ENCODE measurements at regions not wholly inside any gene's neighbourhood (a gene's known extent, or its start where the extent isn't known, plus 50 kb on each side); places are given as distances from the start of the nearest gene placed in this dataset.
"Not testable (repeated sequence)": the region's sequence is repeated elsewhere in the genome, so short reads cannot be mapped to it uniquely, and the experiment has no call there.

GRCh38 chr4:38469410-38469809 is 194.6 kb upstream of the KLF3 start:
- DNase-seq (ENCODE audit: low spot score in 2 of 2), result no peak
- no peaks in the 10 kb centered on the region for H3K36me3 Mint-ChIP-seq (ENCODE audit: insufficient read depth)
- ATAC-seq (replicated peaks; ENCODE audit: extremely low read depth, poor library complexity, severe bottlenecking), result no peak
- H3K9me3 Mint-ChIP-seq, result no peaks in the 10 kb centered on the region
- H3K4me3 Mint-ChIP-seq, result no peak overlapping the region
- no peak overlapping the region for H3K27ac Mint-ChIP-seq (ENCODE audit: low read depth)
- no peaks in the 10 kb centered on the region for H3K27me3 Mint-ChIP-seq
- H3K4me1 Mint-ChIP-seq, result peaks cover 8% of the 10 kb centered on the region

- Mint-ChIP-seq H3K27ac (ENCODE audit: low read depth) (no peak overlapping the region), H3K27me3 (no peaks in the 10 kb centered on the region), H3K4me1 (no peaks in the 10 kb centered on the region), H3K9me3 (no peaks in the 10 kb centered on the region), H3K36me3 (ENCODE audit: insufficient read depth) (no peaks in the 10 kb centered on the region), H3K4me3 (no peak overlapping the region)
- ATAC-seq (replicated peaks; ENCODE audit: extremely low read depth, poor library complexity, severe bottlenecking), result no peak
- no peak for DNase-seq (ENCODE audit: low spot score in 2 of 2)
Observed at GRCh38 chr4:38470735-38471262, 193.2 kb upstream of the KLF3 start.

GRCh38 chr4:38482696-38483095 is 181.3 kb upstream of the KLF3 start:
- ATAC-seq (replicated peaks; ENCODE audit: extremely low read depth, poor library complexity, severe bottlenecking) (peak; percentile 56), DNase-seq (ENCODE audit: low spot score in 2 of 2) (no peak)
- Mint-ChIP-seq H3K36me3 (ENCODE audit: insufficient read depth) (peaks cover 1% of the 10 kb centered on the region), H3K27ac (ENCODE audit: low read depth) (no peak overlapping the region), H3K4me1 (peaks cover 8% of the 10 kb centered on the region), H3K4me3 (no peak overlapping the region), H3K9me3 (no peaks in the 10 kb centered on the region), H3K27me3 (no peaks in the 10 kb centered on the region)

- not testable (repeated sequence) for DNase-seq (ENCODE audit: low spot score in 2 of 2); H3K27ac Mint-ChIP-seq (ENCODE audit: low read depth); H3K4me3 Mint-ChIP-seq; ATAC-seq (replicated peaks; ENCODE audit: extremely low read depth, poor library complexity, severe bottlenecking); H3K9me3 Mint-ChIP-seq; H3K36me3 Mint-ChIP-seq (ENCODE audit: insufficient read depth); H3K27me3 Mint-ChIP-seq; H3K4me1 Mint-ChIP-seq
Observed at GRCh38 chr4:38483628-38484027, 180.4 kb upstream of the KLF3 start.

- no peaks in the 10 kb centered on the region for H3K9me3 Mint-ChIP-seq
- no peaks in the 10 kb centered on the region for H3K27me3 Mint-ChIP-seq
- no peak for DNase-seq (ENCODE audit: low spot score in 2 of 2)
- H3K36me3 Mint-ChIP-seq (ENCODE audit: insufficient read depth), result peaks cover 3% of the 10 kb centered on the region
- H3K4me1 Mint-ChIP-seq, result peaks cover 34% of the 10 kb centered on the region
- peak overlapping the region; percentile 3 for H3K4me3 Mint-ChIP-seq
- no peak for ATAC-seq (replicated peaks; ENCODE audit: extremely low read depth, poor library complexity, severe bottlenecking)
- H3K27ac Mint-ChIP-seq (ENCODE audit: low read depth), result peak overlapping the region; percentile 93
Observed at GRCh38 chr4:38489011-38489861, 174.8 kb upstream of the KLF3 start.

- Mint-ChIP-seq H3K27me3 (no peaks in the 10 kb centered on the region), H3K4me1 (peaks cover 34% of the 10 kb centered on the region), H3K4me3 (peak overlapping the region; percentile 3), H3K9me3 (no peaks in the 10 kb centered on the region), H3K27ac (ENCODE audit: low read depth) (peak overlapping the region; percentile 93), H3K36me3 (ENCODE audit: insufficient read depth) (peaks cover 3% of the 10 kb centered on the region)
- ATAC-seq (replicated peaks; ENCODE audit: extremely low read depth, poor library complexity, severe bottlenecking) (no peak), DNase-seq (ENCODE audit: low spot score in 2 of 2) (no peak)
Observed at GRCh38 chr4:38489924-38490639, 173.9 kb upstream of the KLF3 start.

GRCh38 chr4:38490753-38491446 is 173.1 kb upstream of the KLF3 start:
- Mint-ChIP-seq H3K27ac (ENCODE audit: low read depth) (no peak overlapping the region), H3K4me3 (no peak overlapping the region)

GRCh38 chr4:38491854-38492478 is 172.0 kb upstream of the KLF3 start:
- no peak overlapping the region for H3K4me3 Mint-ChIP-seq
- H3K36me3 Mint-ChIP-seq (ENCODE audit: insufficient read depth), result peaks cover 3% of the 10 kb centered on the region
- H3K9me3 Mint-ChIP-seq, result no peaks in the 10 kb centered on the region
- ATAC-seq (replicated peaks; ENCODE audit: extremely low read depth, poor library complexity, severe bottlenecking) (peak; percentile 43), DNase-seq (ENCODE audit: low spot score in 2 of 2) (no peak)
- peaks cover 34% of the 10 kb centered on the region for H3K4me1 Mint-ChIP-seq
- no peak overlapping the region for H3K27ac Mint-ChIP-seq (ENCODE audit: low read depth)
- H3K27me3 Mint-ChIP-seq, result no peaks in the 10 kb centered on the region

More at GRCh38 chr4:38490753-38491446, 173.1 kb upstream of the KLF3 start:
- no peak for ATAC-seq (replicated peaks; ENCODE audit: extremely low read depth, poor library complexity, severe bottlenecking)
- DNase-seq (ENCODE audit: low spot score in 2 of 2), result no peak
- Mint-ChIP-seq H3K4me1 (peaks cover 34% of the 10 kb centered on the region), H3K36me3 (ENCODE audit: insufficient read depth) (peaks cover 3% of the 10 kb centered on the region), H3K27me3 (no peaks in the 10 kb centered on the region), H3K9me3 (no peaks in the 10 kb centered on the region)

- H3K4me1 Mint-ChIP-seq, result peaks cover 34% of the 10 kb centered on the region
- no peaks in the 10 kb centered on the region for H3K27me3 Mint-ChIP-seq
- H3K4me3 Mint-ChIP-seq, result no peak overlapping the region
- DNase-seq (ENCODE audit: low spot score in 2 of 2) (no peak), ATAC-seq (replicated peaks; ENCODE audit: extremely low read depth, poor library complexity, severe bottlenecking) (no peak)
- no peak overlapping the region for H3K27ac Mint-ChIP-seq (ENCODE audit: low read depth)
- no peaks in the 10 kb centered on the region for H3K9me3 Mint-ChIP-seq
- H3K36me3 Mint-ChIP-seq (ENCODE audit: insufficient read depth), result peaks cover 3% of the 10 kb centered on the region
Observed at GRCh38 chr4:38493066-38493465, 170.9 kb upstream of the KLF3 start.

GRCh38 chr4:38495446-38495845 is 168.6 kb upstream of the KLF3 start:
- Mint-ChIP-seq H3K4me1 (peaks cover 18% of the 10 kb centered on the region), H3K27me3 (no peaks in the 10 kb centered on the region), H3K4me3 (no peak overlapping the region), H3K27ac (ENCODE audit: low read depth) (no peak overlapping the region), H3K9me3 (no peaks in the 10 kb centered on the region), H3K36me3 (ENCODE audit: insufficient read depth) (peaks cover 1% of the 10 kb centered on the region)
- DNase-seq (ENCODE audit: low spot score in 2 of 2), result no peak
- ATAC-seq (replicated peaks; ENCODE audit: extremely low read depth, poor library complexity, severe bottlenecking), result no peak

GRCh38 chr4:38497121-38497520 is 166.9 kb upstream of the KLF3 start:
- no peaks in the 10 kb centered on the region for H3K36me3 Mint-ChIP-seq (ENCODE audit: insufficient read depth)

GRCh38 chr4:38499101-38499500 is 164.9 kb upstream of the KLF3 start:
- H3K4me1 Mint-ChIP-seq, result peaks cover 8% of the 10 kb centered on the region
- no peak for DNase-seq (ENCODE audit: low spot score in 2 of 2)
- H3K4me3 Mint-ChIP-seq, result no peak overlapping the region
- no peaks in the 10 kb centered on the region for H3K9me3 Mint-ChIP-seq
- H3K27me3 Mint-ChIP-seq, result no peaks in the 10 kb centered on the region
- no peak for ATAC-seq (replicated peaks; ENCODE audit: extremely low read depth, poor library complexity, severe bottlenecking)
- no peaks in the 10 kb centered on the region for H3K36me3 Mint-ChIP-seq (ENCODE audit: insufficient read depth)
- no peak overlapping the region for H3K27ac Mint-ChIP-seq (ENCODE audit: low read depth)

More at GRCh38 chr4:38497121-38497520, 166.9 kb upstream of the KLF3 start:
- DNase-seq (ENCODE audit: low spot score in 2 of 2), result no peak
- Mint-ChIP-seq H3K9me3 (no peaks in the 10 kb centered on the region), H3K27ac (ENCODE audit: low read depth) (no peak overlapping the region), H3K4me3 (no peak overlapping the region), H3K27me3 (no peaks in the 10 kb centered on the region), H3K4me1 (peaks cover 10% of the 10 kb centered on the region)
- no peak for ATAC-seq (replicated peaks; ENCODE audit: extremely low read depth, poor library complexity, severe bottlenecking)
